NOMO-1 treated with dmso at 0.1 percent for 144 hours (cell line): ENCODE measurements at regions not wholly inside any gene's neighbourhood (a gene's known extent, or its start where the extent isn't known, plus 50 kb on each side); places are given as distances from the start of the nearest gene placed in this dataset.
A peak's percentile ranks its signal among the peaks of the same experiment; 100 is the strongest.

Experiments used
- DNase-seq: peaks from one replicate; lab custom pipeline; 2025; ENCODE audit not compliant: unreplicated experiment; lab: John Stamatoyannopoulos, UW

DNA sequence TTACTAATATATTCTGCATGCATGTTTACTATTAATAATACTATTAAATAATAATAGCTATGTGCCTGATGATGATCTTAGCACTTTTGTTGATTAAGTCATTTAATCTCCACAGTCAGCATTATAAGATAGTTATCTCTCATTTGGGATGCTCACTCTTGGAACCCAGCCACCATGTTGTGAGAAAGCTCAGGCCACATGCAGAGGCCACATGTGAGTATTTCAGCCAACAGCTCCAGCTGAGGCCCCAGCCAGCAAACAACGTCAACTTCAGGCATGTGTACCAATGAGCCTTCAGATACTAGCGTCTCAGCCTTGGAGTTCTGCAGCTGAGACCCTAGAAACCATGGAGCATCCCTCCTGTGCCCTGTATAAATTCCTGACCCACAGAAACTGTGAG is 798.1 kb upstream of the LRRC4C start:
- DNase-seq, result no peak

DNA sequence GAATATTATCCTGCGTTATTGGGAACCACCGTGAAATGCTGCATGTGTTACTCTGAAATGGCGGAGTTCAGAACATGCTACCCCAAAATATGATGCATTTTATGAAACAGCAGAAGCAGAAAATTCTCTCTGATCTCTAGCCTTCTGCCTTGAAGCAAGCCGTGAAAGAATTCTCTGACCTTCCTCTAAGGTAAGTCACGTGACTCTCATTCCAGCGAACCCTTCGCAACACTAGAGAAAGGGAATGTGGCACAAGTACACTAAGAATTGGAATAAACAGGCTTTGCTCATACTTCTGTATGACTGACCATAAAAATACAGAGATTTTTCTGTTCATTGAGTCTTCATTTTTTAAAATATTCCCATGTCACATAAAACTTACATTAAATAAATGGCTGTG is 805.6 kb upstream of the LRRC4C start:
- DNase-seq, result no peak

DNA sequence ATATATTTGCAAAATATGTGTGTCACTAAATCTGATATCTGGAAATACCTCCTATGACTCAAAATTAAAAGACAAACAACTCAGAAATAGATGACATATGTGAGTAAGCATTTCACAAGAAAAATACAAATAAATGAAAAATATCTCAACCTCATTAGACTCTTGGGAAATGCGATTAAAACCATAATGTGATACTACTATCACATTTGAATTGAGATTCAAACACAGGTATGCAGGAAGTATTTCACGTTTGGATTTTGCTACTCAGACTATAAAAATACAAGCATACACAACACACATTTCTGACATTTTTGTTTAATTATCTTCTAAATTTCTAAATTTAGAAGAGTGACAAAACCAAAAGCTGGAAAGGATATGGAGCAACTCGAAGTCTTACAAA is 811.9 kb upstream of the LRRC4C start:
- peak; percentile 1 for DNase-seq

DNA sequence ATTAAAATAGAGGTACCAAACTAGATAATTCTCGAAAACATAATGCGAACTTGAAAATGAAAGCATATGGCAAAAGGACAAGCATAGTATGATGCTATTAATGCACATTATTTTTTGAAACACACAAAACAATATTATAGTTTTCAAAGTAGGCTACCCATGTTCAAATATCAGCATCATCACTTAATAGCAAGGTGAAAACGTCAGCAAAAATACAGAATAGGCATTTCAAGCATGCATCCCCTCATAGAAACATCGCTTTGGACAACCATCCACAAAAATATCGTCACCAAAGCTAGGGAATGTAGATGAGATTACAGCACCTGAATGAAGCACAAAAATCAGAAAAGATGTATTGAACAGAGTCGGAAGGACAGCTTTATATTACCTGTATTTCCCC is 814.5 kb upstream of the LRRC4C start:
- DNase-seq, result no peak

DNA sequence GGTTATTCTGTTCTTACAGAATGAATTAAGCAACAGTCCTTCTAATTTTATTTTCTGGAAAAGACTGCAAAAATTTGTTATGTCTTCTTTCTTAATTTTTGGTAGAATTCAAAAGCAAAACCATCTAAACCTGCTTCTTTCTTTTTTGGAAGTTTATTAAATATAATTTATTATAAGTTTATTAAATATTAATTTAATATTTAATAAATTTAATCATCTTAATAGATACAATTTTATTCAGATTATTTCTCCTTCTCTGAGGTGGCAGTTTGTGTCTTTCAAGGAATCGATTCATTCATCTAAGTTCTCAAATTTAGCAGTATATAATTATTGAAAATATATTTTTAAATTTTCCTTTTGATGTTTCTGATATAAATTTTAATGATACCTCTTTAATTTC is 837.5 kb upstream of the LRRC4C start:
- no peak for DNase-seq

DNA sequence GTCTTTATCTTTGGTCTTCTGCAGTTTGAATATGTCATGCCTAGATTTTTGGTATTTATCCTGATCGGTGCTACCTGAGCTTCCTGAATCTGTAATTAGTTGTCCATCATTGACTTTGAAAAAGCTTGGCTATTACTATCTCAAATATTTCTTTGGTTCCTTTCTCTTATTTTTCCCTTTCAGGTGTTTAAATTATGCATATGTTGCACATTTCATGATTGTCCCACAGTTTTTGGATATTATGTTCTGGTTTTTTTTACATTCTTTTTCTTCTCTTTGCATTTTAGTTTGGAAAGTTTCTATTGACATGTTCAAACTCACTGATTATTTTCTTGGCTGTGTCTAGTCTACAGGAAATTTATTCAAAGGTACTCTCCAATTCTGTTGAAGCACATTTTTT is 840.3 kb upstream of the LRRC4C start:
- no peak for DNase-seq

DNA sequence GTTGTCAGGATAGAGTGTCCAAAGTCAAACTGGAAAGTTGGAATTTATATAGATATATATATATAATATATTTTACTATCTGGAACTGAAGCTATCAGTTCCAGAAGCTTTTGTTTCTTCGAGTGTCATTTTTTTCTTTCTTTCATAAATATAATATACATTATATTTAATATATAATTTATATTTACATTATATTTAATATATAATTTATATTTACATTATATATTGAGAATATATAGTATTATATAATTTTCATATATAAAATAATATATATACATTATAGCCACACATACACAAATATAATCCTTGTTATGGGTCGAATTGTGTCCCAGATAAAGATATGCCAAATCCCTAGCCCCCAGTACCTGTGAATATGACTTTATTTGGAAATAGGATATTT is 842.3 kb upstream of the LRRC4C start:
- DNase-seq, result no peak

DNA sequence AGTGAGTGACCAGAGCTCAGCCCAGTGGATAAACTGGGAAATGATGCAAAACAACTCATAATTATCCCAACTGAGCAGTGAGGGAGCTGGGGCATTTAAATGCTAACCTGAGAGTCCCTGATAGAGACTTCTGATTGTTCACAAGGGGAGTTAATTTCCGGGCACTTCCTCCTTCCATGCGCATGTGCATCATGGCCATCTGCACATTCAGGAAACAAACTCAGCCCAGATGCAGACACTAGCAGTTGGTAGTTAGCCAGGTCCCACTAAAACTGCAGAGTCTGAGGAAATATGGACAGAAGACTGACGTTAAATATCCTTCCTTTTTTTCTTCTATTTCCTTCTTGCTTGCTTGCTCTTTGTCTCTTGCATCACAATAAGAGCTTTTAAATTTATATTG is 852.1 kb upstream of the LRRC4C start:
- peak; percentile 10 for DNase-seq

DNA sequence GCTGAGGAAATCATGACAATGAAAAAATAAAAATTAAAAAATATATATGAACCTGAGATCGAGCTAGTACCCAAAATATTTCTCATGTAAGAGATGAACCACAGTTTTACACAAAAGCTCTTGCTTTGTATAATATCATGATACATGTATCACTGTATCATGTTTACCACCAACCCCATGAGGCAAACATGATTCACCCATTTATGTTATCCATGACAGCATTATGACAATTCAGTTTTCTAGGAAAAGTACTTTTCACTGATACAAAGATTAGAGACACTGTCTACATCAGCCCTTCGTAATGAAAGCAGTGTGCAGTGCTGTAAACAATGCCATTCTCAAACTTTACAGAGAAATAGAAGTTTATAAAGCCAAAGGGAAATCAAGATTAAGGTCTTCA is 852.5 kb upstream of the LRRC4C start:
- no peak for DNase-seq

DNA sequence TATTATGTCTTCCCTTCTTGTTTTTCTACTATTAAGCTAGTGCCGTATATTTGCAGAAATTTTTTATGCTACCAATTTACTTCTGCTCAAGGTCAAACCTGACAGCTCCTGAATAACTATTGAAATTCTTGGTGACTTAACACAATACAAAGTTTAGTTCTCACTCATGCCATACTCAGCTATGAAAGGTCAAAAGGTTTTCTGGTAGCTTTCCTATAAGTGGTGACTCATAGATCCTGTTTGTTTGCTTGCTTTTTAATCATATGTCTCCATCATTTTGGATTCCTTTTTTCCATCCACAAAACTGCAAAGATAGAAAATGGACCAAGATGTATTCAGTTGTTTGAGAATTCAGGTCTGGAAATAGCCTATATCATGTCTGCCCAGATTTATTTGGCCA is 855.8 kb upstream of the LRRC4C start:
- DNase-seq, result no peak

DNA sequence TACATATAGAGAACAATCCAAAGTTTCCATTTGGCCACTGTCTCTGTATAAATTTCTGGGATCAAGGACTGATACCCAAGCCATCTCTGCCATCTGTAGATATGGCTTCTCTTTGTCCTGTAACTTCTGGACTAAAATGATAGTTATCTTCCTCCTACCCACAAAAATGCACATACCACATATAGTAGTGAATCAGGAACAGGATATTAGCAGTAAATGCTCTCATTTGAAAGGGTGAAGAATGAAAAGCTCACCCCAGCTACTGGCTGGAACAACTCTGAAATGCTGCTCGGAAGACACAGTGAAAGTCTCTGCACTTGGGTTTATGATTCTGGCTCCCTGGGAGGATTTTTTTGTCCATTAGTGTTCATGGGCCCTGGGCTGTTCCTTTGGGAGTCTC is 856.4 kb upstream of the LRRC4C start:
- no peak for DNase-seq

DNA sequence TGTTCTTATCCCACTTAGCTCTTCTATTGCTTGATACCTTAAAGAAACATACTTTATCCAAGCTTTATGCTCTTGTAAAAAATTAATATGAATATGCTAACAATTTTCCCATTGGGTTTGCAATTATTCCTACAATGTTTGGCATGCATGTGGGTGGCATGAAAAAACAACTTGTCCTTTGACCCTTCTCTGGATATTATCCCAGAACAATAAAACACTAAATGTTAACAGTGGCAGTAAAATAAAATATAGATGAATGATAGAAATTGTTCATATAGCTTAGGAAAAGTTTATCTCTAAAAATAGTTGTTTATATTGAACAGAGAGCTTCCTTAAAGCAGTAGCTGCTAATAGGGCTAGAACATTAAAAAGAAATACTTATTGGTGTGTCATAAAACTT is 860.5 kb upstream of the LRRC4C start:
- DNase-seq, result no peak

DNA sequence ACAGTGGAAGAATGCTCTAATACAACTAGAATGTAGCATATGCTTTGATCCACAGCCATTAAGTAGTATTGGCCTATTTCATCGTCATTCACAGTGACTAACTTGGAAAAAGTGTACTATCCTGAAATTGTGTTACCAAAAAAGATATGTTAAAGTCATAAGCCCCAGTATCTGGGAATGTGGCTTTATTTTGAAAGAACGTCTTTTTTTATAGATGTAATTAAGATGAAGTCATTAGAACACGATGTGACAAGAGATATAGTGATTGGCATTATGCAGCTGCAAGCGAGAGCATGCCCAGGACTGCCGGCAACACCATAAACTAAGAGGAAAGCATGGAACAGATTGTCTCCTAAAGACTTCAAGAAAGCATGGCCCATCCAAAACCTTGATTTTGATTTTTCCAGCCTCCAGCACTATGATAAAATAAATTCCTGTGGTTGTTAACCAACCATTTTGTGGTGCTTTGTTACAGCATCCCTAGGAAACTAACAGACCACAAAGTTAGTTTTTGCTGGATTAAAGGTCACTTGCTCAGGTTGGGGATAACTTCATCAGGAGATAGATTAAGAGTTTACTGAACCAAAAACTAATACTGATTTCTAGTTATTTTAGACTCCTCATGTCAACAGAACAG is 870.6 kb upstream of the LRRC4C start:
- DNase-seq, result no peak

DNA sequence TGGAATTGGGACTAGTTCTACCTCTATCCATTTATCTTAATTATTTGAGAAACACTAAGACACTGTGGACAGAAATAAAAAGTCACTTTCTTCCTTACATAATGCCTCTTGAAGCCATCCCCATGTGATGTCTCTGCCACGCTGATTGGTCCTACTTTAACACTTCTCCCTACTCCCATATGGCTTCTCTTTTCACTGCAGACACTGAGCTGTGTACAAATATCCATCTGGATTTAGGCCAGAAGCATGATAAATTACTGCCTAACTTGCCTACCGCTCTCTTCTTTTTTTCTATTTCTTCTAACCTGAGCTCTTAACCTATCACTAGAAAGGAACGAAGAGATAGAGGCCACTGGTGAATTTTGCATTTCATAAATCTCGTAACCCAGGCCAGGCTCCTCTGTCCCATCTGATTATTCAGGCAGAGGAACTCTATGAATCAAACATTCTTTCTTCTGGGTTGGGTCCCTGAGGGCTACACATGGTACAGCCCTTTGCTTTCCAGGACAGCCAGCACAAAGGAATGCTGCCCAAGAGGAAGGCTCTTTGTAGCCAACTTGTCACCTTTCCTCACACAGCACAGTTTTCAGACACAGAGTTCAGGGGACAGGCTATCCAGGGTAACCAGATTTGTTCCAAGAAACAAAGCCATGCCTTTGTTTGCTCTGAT is 878.5 kb upstream of the LRRC4C start:
- DNase-seq, result no peak

DNA sequence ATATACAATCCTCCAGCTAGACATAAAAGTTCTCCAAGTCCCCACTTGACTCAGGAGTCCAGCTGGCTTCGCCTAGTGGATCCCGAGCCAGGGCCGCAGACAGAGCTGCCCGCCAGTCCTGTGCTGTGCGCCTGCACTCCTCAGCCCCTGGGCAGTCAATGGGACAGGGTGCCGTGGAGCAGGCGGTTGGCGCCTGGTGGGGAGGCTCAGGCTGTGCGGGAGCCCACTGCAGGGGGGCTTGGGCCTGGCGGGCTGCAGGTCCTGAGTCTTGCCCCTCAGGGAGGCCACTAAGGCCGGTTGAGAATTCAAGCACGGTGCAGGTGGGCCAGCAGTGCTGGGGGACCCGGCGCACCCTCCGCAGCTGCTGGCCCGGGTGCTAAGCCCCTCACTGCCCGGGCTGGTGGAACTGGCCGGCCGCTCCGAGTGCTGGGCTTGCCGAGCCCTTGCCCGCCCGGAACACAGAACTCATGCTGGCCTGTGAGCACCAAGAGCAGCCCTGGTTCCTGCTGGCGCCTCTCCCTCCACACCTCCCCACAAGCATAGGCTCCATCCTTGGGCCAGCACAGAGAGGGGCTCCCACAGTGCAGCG is 884.8 kb upstream of the LRRC4C start:
- DNase-seq, result no peak

DNA sequence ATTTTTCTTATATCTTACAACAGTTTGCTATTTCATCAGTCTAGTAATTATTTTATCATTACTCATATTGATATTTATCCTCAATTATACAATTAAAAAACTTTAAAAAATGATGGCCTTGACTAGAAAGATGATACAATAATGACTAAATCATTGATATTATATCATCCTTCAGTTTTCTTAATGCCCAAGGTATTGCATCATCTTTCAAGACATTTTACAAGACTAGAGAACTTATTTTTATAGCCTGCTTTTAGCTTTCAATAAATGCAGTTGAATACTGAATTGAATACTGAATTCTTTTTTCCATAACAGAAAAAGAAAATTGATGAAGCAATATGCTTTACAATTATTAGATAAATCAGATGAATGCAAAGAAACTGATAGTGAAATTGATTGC is 886.5 kb upstream of the LRRC4C start:
- no peak for DNase-seq

DNA sequence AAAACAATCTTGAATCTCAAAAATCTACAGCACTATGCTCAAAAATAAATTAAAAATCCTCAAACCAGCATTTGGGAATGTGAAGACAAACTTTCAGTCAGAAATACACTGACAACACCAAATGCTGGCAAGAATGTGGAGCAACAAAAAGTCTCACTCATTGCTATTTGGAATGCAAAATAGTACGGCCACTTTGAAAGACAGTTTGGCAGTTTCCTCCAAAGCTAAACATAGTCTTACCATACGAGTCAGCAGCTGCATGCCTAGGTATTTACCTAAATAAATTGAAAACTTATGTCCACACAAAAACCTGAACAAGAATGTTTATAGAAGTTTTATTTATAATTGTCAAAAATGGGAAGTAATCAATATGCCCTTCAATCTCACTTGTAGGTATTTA is 904.2 kb upstream of the LRRC4C start:
- DNase-seq, result no peak

DNA sequence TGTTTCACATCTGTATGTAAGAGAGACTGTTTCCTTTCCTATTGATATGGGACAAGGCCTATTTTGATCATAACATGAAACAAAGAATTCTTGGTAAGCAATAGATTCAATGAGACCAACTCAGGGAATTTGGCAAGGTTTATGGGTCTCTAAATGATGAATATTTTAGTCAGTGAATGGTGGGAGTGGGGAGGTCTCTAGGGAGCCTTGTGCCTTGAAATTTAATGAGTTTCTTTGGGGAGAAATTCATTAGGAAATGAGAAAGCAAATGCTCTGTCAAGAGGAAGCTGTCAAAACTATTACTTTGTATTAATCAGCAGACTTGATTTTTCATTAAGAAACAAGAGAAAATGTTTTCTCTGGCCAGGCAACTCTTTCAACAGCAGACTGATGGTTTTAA is 921.7 kb upstream of the API5 start:
- no peak for DNase-seq

DNA sequence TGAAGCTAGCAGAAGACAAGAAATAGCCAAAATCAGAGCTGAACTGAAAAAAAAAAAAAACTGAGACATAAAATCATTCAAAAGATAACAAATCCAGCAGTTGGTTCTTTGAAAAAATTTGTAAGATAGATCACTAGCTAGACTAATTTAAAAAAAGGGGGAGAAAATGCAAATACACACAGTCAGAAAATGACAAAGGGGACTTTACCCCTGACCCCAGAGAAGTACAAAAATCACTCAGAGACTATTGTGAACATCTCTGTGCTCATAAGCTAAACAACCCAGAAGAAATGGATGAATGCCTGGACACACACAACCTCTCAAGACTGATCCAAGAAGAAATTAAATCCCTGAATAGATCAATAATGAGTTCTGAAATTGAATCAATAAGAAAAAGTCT is 914.3 kb upstream of the API5 start:
- DNase-seq, result no peak

DNA sequence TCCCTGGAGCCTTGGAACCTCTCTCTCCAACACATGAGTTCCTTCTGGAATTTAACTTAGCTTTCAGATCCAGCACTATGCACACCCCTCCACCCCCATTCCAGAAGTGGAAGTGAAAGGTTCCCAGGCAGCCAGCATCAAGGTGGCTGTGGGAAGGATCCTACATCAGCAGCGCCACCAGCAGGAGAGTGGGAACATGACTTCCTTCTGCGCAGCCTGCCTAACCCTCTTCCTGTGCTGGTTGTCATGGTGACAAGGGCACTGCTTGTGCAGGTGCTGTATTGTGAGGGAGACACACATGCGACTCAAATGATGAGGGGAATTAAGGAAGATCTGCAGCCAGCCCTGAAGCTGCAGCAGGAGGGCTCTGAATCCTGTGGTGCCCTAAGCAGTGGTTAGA is 904.5 kb upstream of the API5 start:
- no peak for DNase-seq

DNA sequence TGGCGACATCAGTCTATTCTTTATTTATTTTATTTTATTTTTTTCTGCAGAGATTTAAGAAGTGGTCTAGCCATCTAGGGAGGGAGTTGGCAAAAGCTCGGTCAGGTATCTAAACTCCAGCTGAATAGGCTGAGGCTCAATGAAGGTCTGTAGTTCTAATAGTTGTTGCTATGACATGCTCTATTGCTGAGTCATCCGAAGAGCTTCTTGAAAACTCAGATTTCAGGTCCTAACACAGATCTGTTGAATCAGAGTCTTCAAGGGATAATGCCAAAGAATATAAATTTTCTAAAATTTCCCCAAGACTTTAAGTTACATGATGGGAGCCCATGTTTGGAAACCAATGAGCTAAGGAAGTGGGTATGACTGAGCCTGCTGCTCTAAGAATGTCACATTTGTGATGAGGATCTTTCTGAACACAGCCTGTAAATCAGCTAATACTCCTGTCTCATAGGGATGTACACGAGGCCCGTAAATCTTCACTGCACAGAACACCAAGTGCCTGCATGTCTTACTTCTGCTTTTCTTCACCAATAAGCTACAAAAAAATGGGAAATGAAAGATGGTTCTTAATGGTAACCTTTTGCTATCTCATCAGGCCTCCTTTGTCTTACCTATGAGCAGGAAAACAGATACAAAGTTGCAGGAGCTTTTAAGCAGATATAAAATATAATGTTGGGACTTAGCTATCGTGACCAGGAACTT is 901.4 kb upstream of the API5 start:
- peak; percentile 80 for DNase-seq

DNA sequence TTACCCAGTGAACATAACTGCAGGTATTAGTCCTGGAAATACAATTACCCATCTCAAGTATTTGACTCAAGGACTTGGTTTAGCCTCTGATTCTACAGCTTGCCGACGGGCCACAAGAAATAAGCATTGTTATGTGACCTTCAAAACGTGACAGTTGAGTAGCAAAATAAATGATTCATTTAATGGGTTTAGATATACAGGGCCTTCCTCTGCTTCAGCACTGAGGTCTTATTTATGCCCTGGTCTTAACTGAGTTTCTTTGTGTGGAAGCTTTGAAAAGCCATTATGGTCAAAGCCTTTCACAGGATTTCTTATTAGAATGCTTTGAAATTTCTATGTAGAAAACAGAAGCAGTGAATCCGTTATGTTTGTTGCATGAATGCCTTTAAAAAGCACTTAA is 899.2 kb upstream of the API5 start:
- DNase-seq, result no peak
